ENCODE measurements at regions not wholly inside any gene's neighbourhood (a gene's known extent, or its start where the extent isn't known, plus 50 kb on each side); places are given as distances from the start of the nearest gene placed in this dataset.

GRCh38 chrX:20369468-20369867, 102.8 kb upstream of the RPS6KA3 start:
- DNase-seq: no peak

GRCh38 chrX:20364238-20364637, 97.5 kb upstream of the RPS6KA3 start:
- no peak for DNase-seq

- no peak for DNase-seq
These were observed 96.6 kb upstream of the RPS6KA3 start for GRCh38 chrX:20363275-20363674.

- DNase-seq: peak; percentile 40
These were observed 95.9 kb upstream of the RPS6KA3 start for GRCh38 chrX:20362268-20363267.

- peak; percentile 66 for DNase-seq
These were observed 95.2 kb upstream of the RPS6KA3 start for GRCh38 chrX:20361890-20362262.

GRCh38 chrX:20361081-20361889, 94.6 kb upstream of the RPS6KA3 start:
- DNase-seq: peak; percentile 77

GRCh38 chrX:20355187-20355586, 88.5 kb upstream of the RPS6KA3 start:
- DNase-seq: no peak

GRCh38 chrX:20354505-20354904, 87.8 kb upstream of the RPS6KA3 start:
- no peak for DNase-seq

- no peak for DNase-seq
These were observed 86.2 kb upstream of the RPS6KA3 start for GRCh38 chrX:20352935-20353336.

- no peak for DNase-seq
These were observed 85.8 kb upstream of the RPS6KA3 start for GRCh38 chrX:20352504-20352903.

- DNase-seq: no peak
These were observed 83.9 kb upstream of the RPS6KA3 start for GRCh38 chrX:20350596-20350995.

GRCh38 chrX:20348139-20348538, 81.4 kb upstream of the RPS6KA3 start:
- DNase-seq: no peak

- DNase-seq: no peak
These were observed 80.8 kb upstream of the RPS6KA3 start for GRCh38 chrX:20347481-20347880.

GRCh38 chrX:20333672-20334071, 67.0 kb upstream of the RPS6KA3 start:
- no peak for DNase-seq

- DNase-seq: no peak
These were observed 63.8 kb upstream of the RPS6KA3 start for GRCh38 chrX:20330545-20330944.

- DNase-seq: no peak
These were observed 62.7 kb upstream of the RPS6KA3 start for GRCh38 chrX:20329435-20329834.

- DNase-seq: no peak
These were observed 59.2 kb upstream of the RPS6KA3 start for GRCh38 chrX:20325786-20326388.

GRCh38 chrX:20322887-20323286, 56.2 kb upstream of the RPS6KA3 start:
- no peak for DNase-seq

GRCh38 chrX:20320461-20321159, 53.9 kb upstream of the RPS6KA3 start:
- no peak for DNase-seq

GRCh38 chrX:20319054-20319453, 52.3 kb upstream of the RPS6KA3 start:
- no peak for DNase-seq

GRCh38 chrX:20317873-20318272, 51.2 kb upstream of the RPS6KA3 start:
- DNase-seq: no peak
